HK-2 (cell line): ENCODE measurements at regions not wholly inside any gene's neighbourhood (a gene's known extent, or its start where the extent isn't known, plus 50 kb on each side); places are given as distances from the start of the nearest gene placed in this dataset.

ENCODE experiments used
- DNase-seq: peaks from one replicate; pipeline ENCODE4 v3.0.0-alpha.2; 2018; ENCODE audit not compliant: unreplicated experiment

DNA sequence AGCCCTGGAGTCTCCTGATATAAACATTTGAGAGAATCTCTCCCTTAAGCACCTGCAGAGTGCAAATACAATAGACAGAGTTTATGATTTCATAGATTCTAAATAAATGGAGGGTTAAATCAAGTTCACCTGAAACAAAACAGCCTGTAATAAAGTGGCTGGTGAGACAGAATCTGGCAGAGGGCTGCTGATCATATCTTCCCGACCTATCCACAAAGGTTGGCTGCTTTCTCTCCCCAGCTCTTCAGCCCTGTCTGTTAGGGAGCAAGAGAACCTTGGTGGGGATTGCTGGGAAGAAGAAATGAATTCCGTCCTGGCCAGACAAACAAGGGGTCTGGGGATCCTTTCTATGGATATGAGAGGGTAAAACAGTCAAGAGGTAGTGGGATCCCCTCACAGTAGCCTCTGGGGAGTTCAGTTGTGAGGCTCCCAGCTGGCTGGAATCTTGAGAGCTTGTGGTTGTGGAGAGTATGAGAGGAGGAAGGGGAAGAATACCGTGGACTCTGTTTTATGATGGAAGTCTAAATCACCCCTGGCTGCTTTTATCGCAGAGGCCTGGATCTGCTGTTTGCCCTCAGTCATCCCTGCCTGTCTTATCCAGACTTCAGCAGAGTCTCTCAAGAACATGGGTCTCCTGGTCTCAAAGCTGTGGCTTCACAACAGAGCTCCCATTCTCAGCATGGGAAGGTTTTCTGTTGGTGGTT, 451.3 kb downstream of the NTRK3 start:
- DNase-seq: no peak

DNA sequence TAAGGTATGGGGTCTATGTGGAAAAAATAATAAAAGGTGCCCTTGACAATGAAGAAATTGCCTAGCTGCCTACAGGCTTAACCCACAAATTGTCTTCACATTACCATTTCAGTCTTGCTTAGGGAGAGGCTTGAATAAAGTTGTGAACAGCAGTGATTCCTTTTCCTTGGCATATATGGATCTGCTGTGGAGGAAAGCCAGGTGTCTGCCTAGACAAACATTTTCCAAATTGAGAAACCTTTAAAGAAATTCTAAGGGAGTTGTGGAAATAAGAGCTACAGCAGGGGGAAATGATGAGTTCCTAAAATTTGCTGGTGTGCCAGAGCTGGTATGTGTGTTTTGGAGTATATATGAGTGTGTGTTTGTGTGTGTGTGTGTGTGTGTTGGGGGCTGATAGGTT, 452.1 kb downstream of the NTRK3 start:
- DNase-seq: no peak

- no peak for DNase-seq
Observed at GRCh38 chr15:87799838-87800237, 456.7 kb downstream of the NTRK3 start.

DNA sequence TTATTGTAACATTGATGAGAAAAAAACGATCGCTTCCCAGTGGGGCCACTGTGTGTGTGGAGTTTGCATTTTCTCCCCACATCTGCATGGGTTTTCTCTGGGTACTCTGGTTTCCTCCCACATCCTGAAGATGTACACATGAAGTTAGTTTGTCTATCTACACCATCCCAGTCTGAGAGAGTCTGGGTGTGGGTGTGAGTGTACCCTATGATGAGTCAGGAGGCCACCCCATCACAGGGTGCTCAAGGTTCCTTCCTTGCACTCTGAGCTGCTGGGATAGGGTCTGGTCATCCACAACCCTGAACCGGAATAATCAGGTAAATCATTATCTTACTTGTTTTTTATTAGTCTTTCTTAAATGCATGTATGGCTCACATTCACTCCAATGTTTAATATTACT, 457.1 kb downstream of the NTRK3 start:
- DNase-seq: no peak

DNA sequence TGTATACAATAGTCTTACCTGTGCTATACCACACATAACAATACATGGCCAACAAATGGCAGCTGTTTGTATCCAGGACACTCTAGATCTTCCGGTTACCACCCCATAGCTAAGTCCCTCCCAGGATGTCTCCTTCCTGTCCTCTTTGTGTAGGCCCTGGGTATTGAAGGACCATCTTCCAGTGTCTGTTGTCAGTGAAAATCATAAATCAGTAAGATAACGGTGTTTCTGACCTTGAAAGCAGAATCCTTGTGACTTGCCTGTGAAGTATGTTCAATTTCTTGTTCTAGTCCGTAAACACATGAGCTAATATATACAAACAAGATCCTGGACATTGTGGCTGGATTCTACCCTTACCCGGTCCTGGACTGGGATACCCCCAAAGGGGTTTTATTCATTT, 462.8 kb downstream of the NTRK3 start:
- no peak for DNase-seq

DNA sequence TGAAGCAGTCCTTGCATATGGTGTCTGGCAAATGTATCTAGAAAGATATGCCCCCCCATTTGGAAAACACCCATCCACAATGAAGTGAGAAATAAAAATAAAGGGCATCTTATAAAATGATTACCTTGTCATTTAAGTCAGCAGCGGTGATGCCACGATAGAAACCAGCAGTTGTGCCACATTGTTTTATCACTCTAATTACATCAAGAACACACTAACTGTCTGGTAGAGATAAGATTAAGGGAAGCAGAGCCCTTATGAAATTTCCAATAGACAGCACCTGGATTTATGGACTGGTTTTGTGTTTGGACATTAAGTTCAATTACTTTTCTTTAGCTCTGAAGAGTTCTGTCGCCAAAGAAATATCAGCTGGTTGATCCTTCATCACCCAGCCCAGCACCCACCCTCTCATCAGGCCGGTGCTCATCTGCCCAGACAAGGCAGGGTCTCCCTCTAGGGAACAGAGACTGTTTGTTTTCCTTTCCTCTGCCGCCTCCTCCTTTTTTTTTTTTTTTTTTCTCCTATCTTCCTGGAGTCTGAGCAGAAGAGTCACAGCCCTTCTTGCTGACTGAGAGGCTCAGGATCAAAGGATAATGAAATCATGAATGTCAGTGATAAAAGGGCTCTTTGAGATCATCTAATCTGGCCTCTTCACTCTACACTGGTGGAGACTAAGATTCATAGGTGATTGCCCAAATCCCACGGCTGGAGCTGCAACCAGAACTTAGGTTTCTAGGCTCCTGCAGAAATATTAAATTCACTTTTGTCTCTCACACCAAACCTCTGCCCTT, 464.1 kb downstream of the NTRK3 start:
- DNase-seq: no peak

- DNase-seq: no peak
Observed at GRCh38 chr15:87781959-87782625, 474.4 kb downstream of the NTRK3 start.

DNA sequence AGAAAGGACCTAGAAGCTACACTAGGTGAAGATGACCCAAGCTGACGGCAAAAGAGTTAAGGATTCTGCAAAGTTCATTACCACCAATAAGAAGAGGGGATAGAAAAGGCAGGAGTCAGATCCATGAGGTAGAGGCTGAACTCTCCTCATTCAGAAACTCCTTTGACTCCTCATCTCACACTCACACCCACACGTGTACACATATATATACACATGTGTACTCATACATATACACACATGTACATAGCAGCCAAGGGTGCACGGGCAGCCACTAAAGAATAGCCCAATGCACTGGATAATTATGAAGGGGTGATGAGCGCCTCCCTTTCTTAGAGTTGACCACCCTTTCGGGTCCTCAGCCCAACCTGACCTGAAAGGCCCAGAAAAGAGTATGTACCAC, 476.8 kb downstream of the NTRK3 start:
- DNase-seq: no peak

GRCh38 chr15:87778358-87778757, 478.2 kb downstream of the NTRK3 start:
- DNase-seq: no peak

DNA sequence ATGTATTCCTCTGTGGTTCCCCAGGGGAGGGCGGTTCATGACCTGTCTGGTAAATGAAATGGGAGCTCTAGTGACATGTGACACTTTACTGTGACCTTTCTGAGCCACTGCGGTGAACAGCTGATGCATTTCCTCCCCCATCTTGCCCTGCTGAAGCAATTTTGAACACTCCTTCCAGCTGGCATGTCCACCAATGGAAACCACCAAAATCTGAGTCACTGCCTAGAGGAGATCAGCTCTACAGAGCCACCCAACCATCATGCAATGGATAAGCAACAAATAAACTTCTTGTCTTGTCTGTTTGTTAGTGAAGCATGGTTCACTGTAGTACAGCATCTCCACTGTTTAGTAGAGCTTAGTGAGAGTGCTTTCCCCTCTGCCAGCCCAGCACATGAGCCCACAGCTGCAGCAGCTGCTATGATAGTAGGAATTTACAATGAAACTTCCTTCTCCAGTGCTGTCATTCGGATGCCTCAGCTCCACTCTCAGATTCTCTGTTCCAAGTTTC, 479.4 kb downstream of the NTRK3 start:
- DNase-seq: no peak

GRCh38 chr15:87767516-87767915, 489.0 kb downstream of the NTRK3 start:
- no peak for DNase-seq

- no peak for DNase-seq
Observed at GRCh38 chr15:87764461-87765240, 491.9 kb downstream of the NTRK3 start.

- DNase-seq: no peak
Observed at GRCh38 chr15:87763837-87764236, 492.7 kb downstream of the NTRK3 start.

GRCh38 chr15:87761736-87762509, 494.6 kb downstream of the NTRK3 start:
- DNase-seq: no peak

GRCh38 chr15:87760547-87761314, 495.8 kb downstream of the NTRK3 start:
- no peak for DNase-seq

- no peak for DNase-seq
Observed at GRCh38 chr15:87758794-87759418, 497.6 kb downstream of the NTRK3 start.

DNA sequence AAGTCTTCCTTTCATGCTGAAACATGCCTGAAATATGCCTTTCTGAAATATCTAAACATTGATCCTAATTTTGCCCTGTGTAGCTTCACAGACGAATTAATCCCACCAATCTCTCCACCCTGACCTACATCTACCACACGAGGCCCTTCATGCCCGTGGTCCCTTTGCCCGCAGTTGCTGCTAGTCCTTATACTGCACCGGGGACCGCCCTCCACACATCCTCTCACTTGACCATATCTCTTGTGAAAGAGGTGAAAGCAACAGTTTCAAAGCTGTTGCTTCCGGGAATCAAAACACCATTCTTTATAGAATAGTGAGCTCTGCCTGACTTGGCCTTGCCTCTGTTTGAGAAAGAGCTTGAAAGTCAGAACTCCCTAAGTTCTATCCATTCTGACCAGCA, 499.5 kb downstream of the NTRK3 start:
- no peak for DNase-seq

GRCh38 chr15:87756072-87756471, 500.5 kb downstream of the NTRK3 start:
- no peak for DNase-seq

- no peak for DNase-seq
Observed at GRCh38 chr15:87755226-87755625, 501.3 kb downstream of the NTRK3 start.

- no peak for DNase-seq
Observed at GRCh38 chr15:87753539-87753938, 503.0 kb downstream of the NTRK3 start.
